OCI-LY7 (cell line): ENCODE measurements at regions not wholly inside any gene's neighbourhood (a gene's known extent, or its start where the extent isn't known, plus 50 kb on each side); places are given as distances from the start of the nearest gene placed in this dataset.

Source experiments
- BruUV-seq: library from RNA; stranded (reverse); fragments of 400-500 nt; replicated peaks from 2 replicates; lab custom pipeline; 2021; lab: Mats Ljungman, UMichigan
- CTCF ChIA-PET: fragments of 300-600 bp; sonication (Branson Sonifier 250); formaldehyde crosslinking; loops from one replicate; lab custom pipeline; 2022; ENCODE audit warnings: antibody characterized with exemption; ENCODE audit not compliant: unreplicated experiment; lab: Charles Lee
- POLR2A ChIA-PET: fragments of 300-600 bp; sonication (Branson Sonifier 250); formaldehyde crosslinking; loops from one replicate; lab custom pipeline; 2022; ENCODE audit warnings: antibody characterized with exemption; lab: Charles Lee
- DNase-seq: peaks from one replicate; pipeline ENCODE4 v3.0.0-alpha.2; 2015; ENCODE audit warnings: low spot score
- H2AFZ ChIP-seq: fragments of 200-600 bp; sonication (generic), shearing (Covaris generic); 2 replicates; pipeline ENCODE4 v1.6.1; 2014; ENCODE audit warnings: mild to moderate bottlenecking, antibody characterized with exemption, low read length, moderate library complexity
- H3K27ac ChIP-seq: fragments of 200-600 bp; sonication (generic); 2 replicates; pipeline ENCODE4 v1.5.1; 2014; ENCODE audit warnings: mixed run types, low read depth, mild to moderate bottlenecking, moderate library complexity, low read length, inconsistent platforms; ENCODE audit not compliant: poor library complexity, severe bottlenecking
- H3K36me3 ChIP-seq: fragments of 200-600 bp; sonication (generic); 2 replicates; pipeline ENCODE4 v1.6.1; 2014; ENCODE audit warnings: mild to moderate bottlenecking, antibody characterized with exemption, low read length, moderate library complexity, mixed read lengths; ENCODE audit not compliant: insufficient read depth
- H3K4me1 ChIP-seq: fragments of 200-600 bp; sonication (generic); 2 replicates; pipeline ENCODE4 v1.5.1; 2014; ENCODE audit warnings: mild to moderate bottlenecking, low read length; ENCODE audit not compliant: insufficient read depth, poor library complexity, severe bottlenecking
- H3K4me2 ChIP-seq: fragments of 200-600 bp; sonication (generic); 2 replicates; pipeline ENCODE4 v1.6.1; 2014; ENCODE audit warnings: mild to moderate bottlenecking, low read length
- H3K4me3 ChIP-seq: fragments of 200-600 bp; sonication (generic); 2 replicates; pipeline ENCODE4 v1.5.1; 2014; ENCODE audit warnings: mild to moderate bottlenecking, low read depth, low read length; ENCODE audit not compliant: poor library complexity, severe bottlenecking
- H3K79me2 ChIP-seq: fragments of 200-600 bp; sonication (generic); 2 replicates; pipeline ENCODE4 v1.6.1; 2016; ENCODE audit warnings: low read depth, mild to moderate bottlenecking, low read length, moderate library complexity, mixed read lengths; ENCODE audit not compliant: insufficient read depth
- H3K9me2 ChIP-seq: fragments of 200-600 bp; sonication (generic); 2 replicates; pipeline ENCODE4 v1.6.1; 2016; ENCODE audit warnings: mild to moderate bottlenecking, low read length, mixed read lengths; ENCODE audit not compliant: insufficient read depth
- H3K9me3 ChIP-seq: fragments of 200-600 bp; sonication (generic); 2 replicates; pipeline ENCODE4 v1.6.1; 2014; ENCODE audit warnings: mild to moderate bottlenecking, mixed run types, low read length, mixed read lengths
- H4K20me1 ChIP-seq: fragments of 200-600 bp; sonication (generic); 2 replicates; pipeline ENCODE4 v1.6.1; 2014; ENCODE audit warnings: mild to moderate bottlenecking, antibody characterized with exemption, low read length, moderate library complexity, mixed read lengths; ENCODE audit not compliant: insufficient read depth
- EZH2phosphoT487 ChIP-seq: fragments of 200-600 bp; sonication (generic); IDR thresholded peaks from 2 replicates; pipeline ENCODE4 v1.6.1; 2018; ENCODE audit warnings: low read depth, borderline replicate concordance, mild to moderate bottlenecking, mixed run types, antibody characterized with exemption, low read length, moderate library complexity, mixed read lengths
- intact Hi-C: fragments of 100-400 bp; cut with micrococcal nuclease; formaldehyde crosslinking; loops from one replicate; pipeline ENCODE4 v1.10.0; 2022; ENCODE audit not compliant: unreplicated experiment
- TF ChIP-seq, protein P1 (sequence below): fragments of 200-600 bp; sonication (generic); conservative IDR thresholded peaks from 2 replicates; pipeline ENCODE4 v1.5.1; 2014; ENCODE audit warnings: mild to moderate bottlenecking, antibody characterized with exemption, low read length, moderate library complexity, mixed read lengths

DNA sequence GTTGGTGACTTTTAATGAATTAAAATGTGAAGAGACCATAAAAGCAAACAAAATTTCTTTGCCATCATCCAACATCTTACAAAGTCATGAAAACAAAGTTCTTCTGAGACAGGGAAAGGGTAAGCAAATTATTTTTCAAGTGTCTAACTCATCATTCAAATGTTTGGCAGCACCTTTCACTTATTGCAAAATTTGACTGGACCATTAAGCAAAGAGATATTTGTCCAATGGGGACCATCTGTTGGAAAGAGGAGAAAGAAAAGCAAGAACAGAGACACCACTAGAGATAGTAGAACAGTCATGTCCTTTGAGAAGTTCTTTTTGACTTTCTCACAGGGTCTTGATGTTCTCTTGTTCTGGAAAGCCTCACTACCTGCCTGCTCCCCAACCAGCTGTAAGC, 330.1 kb downstream of the PAPSS1 start:
- no peak for DNase-seq
- ChIA-PET POLR2A (no interaction called here), CTCF (no interaction called here)
- no peaks in the 10 kb centered on the region for H4K20me1 ChIP-seq
- H3K4me1 ChIP-seq = no peaks in the 10 kb centered on the region
- no peak overlapping the region for H3K27ac ChIP-seq
- no peak for TF ChIP-seq EZH2phosphoT487
- TF ChIP-seq, protein P1, sequence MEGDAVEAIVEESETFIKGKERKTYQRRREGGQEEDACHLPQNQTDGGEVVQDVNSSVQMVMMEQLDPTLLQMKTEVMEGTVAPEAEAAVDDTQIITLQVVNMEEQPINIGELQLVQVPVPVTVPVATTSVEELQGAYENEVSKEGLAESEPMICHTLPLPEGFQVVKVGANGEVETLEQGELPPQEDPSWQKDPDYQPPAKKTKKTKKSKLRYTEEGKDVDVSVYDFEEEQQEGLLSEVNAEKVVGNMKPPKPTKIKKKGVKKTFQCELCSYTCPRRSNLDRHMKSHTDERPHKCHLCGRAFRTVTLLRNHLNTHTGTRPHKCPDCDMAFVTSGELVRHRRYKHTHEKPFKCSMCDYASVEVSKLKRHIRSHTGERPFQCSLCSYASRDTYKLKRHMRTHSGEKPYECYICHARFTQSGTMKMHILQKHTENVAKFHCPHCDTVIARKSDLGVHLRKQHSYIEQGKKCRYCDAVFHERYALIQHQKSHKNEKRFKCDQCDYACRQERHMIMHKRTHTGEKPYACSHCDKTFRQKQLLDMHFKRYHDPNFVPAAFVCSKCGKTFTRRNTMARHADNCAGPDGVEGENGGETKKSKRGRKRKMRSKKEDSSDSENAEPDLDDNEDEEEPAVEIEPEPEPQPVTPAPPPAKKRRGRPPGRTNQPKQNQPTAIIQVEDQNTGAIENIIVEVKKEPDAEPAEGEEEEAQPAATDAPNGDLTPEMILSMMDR = no peak
- H3K9me2 ChIP-seq = no peaks in the 10 kb centered on the region
- intact Hi-C loops = no loop called here
- no peaks in the 10 kb centered on the region for H3K36me3 ChIP-seq
- H3K4me2 ChIP-seq = no peak overlapping the region
- no TSS peak for BruUV-seq
- H2AFZ ChIP-seq = no peak overlapping the region
- no peaks in the 10 kb centered on the region for H3K9me3 ChIP-seq
- H3K4me3 ChIP-seq = no peak overlapping the region
- no peaks in the 10 kb centered on the region for H3K79me2 ChIP-seq

DNA sequence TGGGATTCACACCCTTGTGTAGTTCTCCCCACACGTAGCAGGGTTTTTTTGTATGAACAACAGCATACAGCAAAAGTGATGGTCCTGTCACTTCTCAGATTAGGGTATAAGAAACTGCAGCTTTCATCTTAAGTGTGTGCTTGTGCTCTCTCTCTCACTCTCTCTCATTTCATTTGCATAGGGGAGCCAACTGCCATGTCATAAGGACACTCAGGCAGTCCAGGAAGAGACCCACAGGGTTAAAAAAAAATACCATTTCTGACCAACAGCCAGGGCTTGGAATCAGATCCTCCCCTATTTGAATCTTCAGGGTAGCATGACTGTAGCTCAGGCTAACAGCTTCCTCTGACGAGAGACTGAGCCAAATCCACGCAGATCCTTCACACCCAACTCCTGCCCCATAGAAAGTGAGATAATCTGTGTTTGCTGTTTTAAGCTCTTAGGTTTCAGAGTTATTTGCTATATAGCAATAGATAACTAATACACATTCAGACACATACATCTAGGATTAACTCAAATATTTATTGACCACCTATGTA, 331.2 kb downstream of the PAPSS1 start:
- no peaks in the 10 kb centered on the region for H3K79me2 ChIP-seq
- intact Hi-C loops = no loop called here
- no peak for DNase-seq
- no peak overlapping the region for H3K4me2 ChIP-seq
- TF ChIP-seq EZH2phosphoT487 = no peak
- TF ChIP-seq, protein P1 = no peak
- H3K27ac ChIP-seq = no peak overlapping the region
- ChIA-PET POLR2A (no interaction called here), CTCF (no interaction called here)
- H3K9me3 ChIP-seq = no peaks in the 10 kb centered on the region
- H4K20me1 ChIP-seq = no peaks in the 10 kb centered on the region
- no TSS peak for BruUV-seq
- H3K4me3 ChIP-seq = no peak overlapping the region
- no peak overlapping the region for H2AFZ ChIP-seq
- H3K4me1 ChIP-seq = no peaks in the 10 kb centered on the region
- H3K9me2 ChIP-seq = no peaks in the 10 kb centered on the region
- H3K36me3 ChIP-seq = no peaks in the 10 kb centered on the region

DNA sequence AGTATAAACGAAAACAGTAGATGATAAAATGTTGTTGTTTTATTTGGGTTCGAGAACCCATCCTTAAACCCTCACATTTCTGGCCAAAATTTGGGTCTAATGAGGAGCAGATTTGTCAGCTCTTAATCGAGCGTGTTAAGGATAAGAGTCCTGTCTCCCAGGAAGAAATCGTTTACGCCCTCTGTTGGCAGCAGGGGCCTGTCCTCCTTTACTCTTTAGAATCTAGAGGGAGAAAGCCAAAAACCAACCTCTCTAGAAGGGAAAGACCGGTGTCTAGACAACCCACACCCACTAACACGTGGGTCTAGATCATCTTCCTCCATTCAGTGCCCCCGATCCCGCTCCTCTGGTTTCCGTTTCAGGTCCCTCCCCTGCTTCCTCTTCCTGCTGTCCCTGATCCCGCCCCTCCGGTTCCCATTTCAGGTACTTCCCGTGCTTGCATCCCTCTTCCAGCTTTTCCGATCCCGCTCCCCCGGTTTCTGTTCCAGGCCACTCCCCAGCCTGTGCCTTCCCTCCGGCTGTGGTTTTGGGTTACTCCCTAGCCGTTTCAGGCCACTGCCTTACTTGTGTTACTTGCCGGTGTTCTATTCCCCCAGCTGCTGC, 339.1 kb downstream of the PAPSS1 start:
- no peak overlapping the region for H3K27ac ChIP-seq
- H3K4me1 ChIP-seq = no peaks in the 10 kb centered on the region
- TF ChIP-seq, protein P1 = no peak
- no peak for TF ChIP-seq EZH2phosphoT487
- H3K79me2 ChIP-seq = no peaks in the 10 kb centered on the region
- no peaks in the 10 kb centered on the region for H3K36me3 ChIP-seq
- no TSS peak for BruUV-seq
- no peaks in the 10 kb centered on the region for H3K9me2 ChIP-seq
- H3K9me3 ChIP-seq = no peaks in the 10 kb centered on the region
- no peak overlapping the region for H3K4me3 ChIP-seq
- DNase-seq = no peak
- ChIA-PET CTCF (no interaction called here), POLR2A (no interaction called here)
- no peak overlapping the region for H3K4me2 ChIP-seq
- intact Hi-C loops = no loop called here
- no peaks in the 10 kb centered on the region for H4K20me1 ChIP-seq
- H2AFZ ChIP-seq = no peak overlapping the region
